Astrocyte (in vitro differentiated cells and primary cell): ENCODE measurements at regions not wholly inside any gene's neighbourhood (a gene's known extent, or its start where the extent isn't known, plus 50 kb on each side); places are given as distances from the start of the nearest gene placed in this dataset.
A peak's percentile ranks its signal among the peaks of the same experiment; 100 is the strongest.

Experiments used
- DNase-seq: peaks from one replicate; pipeline ENCODE4 v3.0.0-alpha.2; 2010; ENCODE audit warnings: low read depth
- FAIRE-seq: peaks from 2 replicates; lab custom pipeline; 2011; peaks lifted over from hg19 to GRCh38; lab: Jason Lieb, UNC
- H2AFZ ChIP-seq: 2 replicates; pipeline ENCODE4 v1.6.0; 2012; ENCODE audit warnings: low read depth, low read length, inconsistent platforms
- H3K27ac ChIP-seq: 2 replicates; pipeline ENCODE4 v1.5.1; 2011; ENCODE audit warnings: low read depth, low read length, inconsistent platforms
- H3K27me3 ChIP-seq: 2 replicates; pipeline ENCODE4 v1.6.0; 2011; ENCODE audit warnings: low read length, inconsistent platforms; ENCODE audit not compliant: insufficient read depth
- H3K36me3 ChIP-seq: 2 replicates; pipeline ENCODE4 v1.5.1; 2011; ENCODE audit warnings: low read length, inconsistent platforms; ENCODE audit not compliant: insufficient read depth
- H3K4me1 ChIP-seq: 2 replicates; pipeline ENCODE4 v1.5.1; 2011; ENCODE audit warnings: low read length, inconsistent platforms; ENCODE audit not compliant: insufficient read depth
- H3K4me2 ChIP-seq: 2 replicates; pipeline ENCODE4 v1.6.0; 2012; ENCODE audit warnings: low read length, inconsistent platforms
- H3K4me3 ChIP-seq: 2 replicates; pipeline ENCODE4 v1.5.1; 2011; ENCODE audit warnings: low read depth, mild to moderate bottlenecking, low read length, inconsistent platforms; ENCODE audit not compliant: insufficient read depth
- H3K79me2 ChIP-seq: 2 replicates; pipeline ENCODE4 v1.6.0; 2012; ENCODE audit warnings: mild to moderate bottlenecking, low read length, inconsistent platforms; ENCODE audit not compliant: insufficient read depth
- H3K9ac ChIP-seq: 2 replicates; pipeline ENCODE4 v1.6.0; 2012; ENCODE audit warnings: mild to moderate bottlenecking, low read length, inconsistent platforms
- H3K9me3 ChIP-seq: 2 replicates; pipeline ENCODE4 v1.5.1; 2012; ENCODE audit warnings: low read depth, mild to moderate bottlenecking, low read length, inconsistent platforms; ENCODE audit not compliant: insufficient read depth
- H4K20me1 ChIP-seq: 2 replicates; pipeline ENCODE4 v1.6.0; 2012; ENCODE audit warnings: low read length, inconsistent platforms; ENCODE audit not compliant: insufficient read depth
- H3K27ac Mint-ChIP-seq: one replicate; pipeline ENCODE4 v1.8.0; 2021; ENCODE audit warnings: mild to moderate bottlenecking, mixed read lengths; ENCODE audit not compliant: unreplicated experiment
- H3K27me3 Mint-ChIP-seq: one replicate; pipeline ENCODE4 v1.8.0; 2021; ENCODE audit warnings: low read depth, mixed read lengths; ENCODE audit not compliant: unreplicated experiment
- H3K36me3 Mint-ChIP-seq: one replicate; pipeline ENCODE4 v1.8.0; 2021; ENCODE audit warnings: low read depth, mixed read lengths; ENCODE audit not compliant: unreplicated experiment
- H3K4me1 Mint-ChIP-seq: one replicate; pipeline ENCODE4 v1.8.0; 2021; ENCODE audit warnings: low read depth, mixed read lengths; ENCODE audit not compliant: unreplicated experiment
- H3K4me3 Mint-ChIP-seq: one replicate; pipeline ENCODE4 v1.8.0; 2021; ENCODE audit warnings: mild to moderate bottlenecking, moderate library complexity, mixed read lengths; ENCODE audit not compliant: unreplicated experiment
- H3K9me3 Mint-ChIP-seq: one replicate; pipeline ENCODE4 v1.8.0; 2021; ENCODE audit warnings: mild to moderate bottlenecking, mixed read lengths; ENCODE audit not compliant: unreplicated experiment
- CTCF ChIP-seq: IDR thresholded peaks from 2 replicates; pipeline ENCODE4 v1.5.1; 2011; ENCODE audit warnings: low read depth, mild to moderate bottlenecking, inconsistent platforms, low read length, moderate library complexity; ENCODE audit not compliant: insufficient read depth
- EZH2 ChIP-seq: IDR thresholded peaks from 2 replicates; pipeline ENCODE4 v1.6.1; 2012; ENCODE audit warnings: mild to moderate bottlenecking, low read length, inconsistent platforms; ENCODE audit not compliant: insufficient read depth

- DNase-seq (peak; percentile 68), FAIRE-seq (no peak)
- H3K27me3 ChIP-seq, result peaks cover 28% of the 10 kb centered on the region
- H3K27me3 Mint-ChIP-seq, result peaks cover 32% of the 10 kb centered on the region
- H4K20me1 ChIP-seq, result no peaks in the 10 kb centered on the region
- H3K4me3 ChIP-seq, result peak overlapping the region; percentile 87
- TF ChIP-seq EZH2 (no peak), CTCF (no peak)
- no peaks in the 10 kb centered on the region for H3K79me2 ChIP-seq
- peak overlapping the region; percentile 79 for H3K9ac ChIP-seq
- H3K4me2 ChIP-seq, result peak overlapping the region; percentile 99
- peak overlapping the region; percentile 93 for H3K27ac Mint-ChIP-seq
- H3K4me3 Mint-ChIP-seq, result peak overlapping the region; percentile 97
- H3K36me3 Mint-ChIP-seq, result no peaks in the 10 kb centered on the region
- H3K9me3 Mint-ChIP-seq, result no peaks in the 10 kb centered on the region
- no peak overlapping the region for H3K27ac ChIP-seq
- H3K4me1 ChIP-seq, result peaks cover 23% of the 10 kb centered on the region
- H3K4me1 Mint-ChIP-seq, result peaks cover 2% of the 10 kb centered on the region
- H3K9me3 ChIP-seq, result peaks cover 4% of the 10 kb centered on the region
- H3K36me3 ChIP-seq, result no peaks in the 10 kb centered on the region
- peak overlapping the region; percentile 86 for H2AFZ ChIP-seq
Measured at GRCh38 chr7:114085592-114086501, 167.0 kb upstream of the PPP1R3A start.

- H3K4me1 Mint-ChIP-seq, result peaks cover 2% of the 10 kb centered on the region
- Histone ChIP-seq H3K27me3 (peaks cover 28% of the 10 kb centered on the region), H2AFZ (peak overlapping the region; percentile 86), H3K9me3 (peaks cover 4% of the 10 kb centered on the region), H3K27ac (no peak overlapping the region), H3K4me2 (peak overlapping the region; percentile 99), H3K4me1 (peaks cover 23% of the 10 kb centered on the region), H3K9ac (peak overlapping the region; percentile 79), H3K4me3 (peak overlapping the region; percentile 87), H4K20me1 (no peaks in the 10 kb centered on the region), H3K79me2 (no peaks in the 10 kb centered on the region), H3K36me3 (no peaks in the 10 kb centered on the region)
- peak overlapping the region; percentile 93 for H3K27ac Mint-ChIP-seq
- no peak for DNase-seq
- FAIRE-seq, result no peak
- H3K9me3 Mint-ChIP-seq, result no peaks in the 10 kb centered on the region
- peak; percentile 13 for TF ChIP-seq EZH2
- TF ChIP-seq CTCF, result no peak
- no peaks in the 10 kb centered on the region for H3K36me3 Mint-ChIP-seq
- H3K4me3 Mint-ChIP-seq, result peak overlapping the region; percentile 97
- peaks cover 32% of the 10 kb centered on the region for H3K27me3 Mint-ChIP-seq
Measured at GRCh38 chr7:114085313-114085591, 166.4 kb upstream of the PPP1R3A start.
